Inflammatory macrophage treated with lipopolysaccharide for 4 hours (primary cell): ENCODE measurements at regions not wholly inside any gene's neighbourhood (a gene's known extent, or its start where the extent isn't known, plus 50 kb on each side); places are given as distances from the start of the nearest gene placed in this dataset.

ENCODE experiments used
- DNase-seq: peaks from one replicate; pipeline ENCODE4 v3.0.0-alpha.2; 2020

GRCh38 chr4:110271986-110272385, 73.6 kb upstream of the ELOVL6 start:
- DNase-seq = no peak

DNA sequence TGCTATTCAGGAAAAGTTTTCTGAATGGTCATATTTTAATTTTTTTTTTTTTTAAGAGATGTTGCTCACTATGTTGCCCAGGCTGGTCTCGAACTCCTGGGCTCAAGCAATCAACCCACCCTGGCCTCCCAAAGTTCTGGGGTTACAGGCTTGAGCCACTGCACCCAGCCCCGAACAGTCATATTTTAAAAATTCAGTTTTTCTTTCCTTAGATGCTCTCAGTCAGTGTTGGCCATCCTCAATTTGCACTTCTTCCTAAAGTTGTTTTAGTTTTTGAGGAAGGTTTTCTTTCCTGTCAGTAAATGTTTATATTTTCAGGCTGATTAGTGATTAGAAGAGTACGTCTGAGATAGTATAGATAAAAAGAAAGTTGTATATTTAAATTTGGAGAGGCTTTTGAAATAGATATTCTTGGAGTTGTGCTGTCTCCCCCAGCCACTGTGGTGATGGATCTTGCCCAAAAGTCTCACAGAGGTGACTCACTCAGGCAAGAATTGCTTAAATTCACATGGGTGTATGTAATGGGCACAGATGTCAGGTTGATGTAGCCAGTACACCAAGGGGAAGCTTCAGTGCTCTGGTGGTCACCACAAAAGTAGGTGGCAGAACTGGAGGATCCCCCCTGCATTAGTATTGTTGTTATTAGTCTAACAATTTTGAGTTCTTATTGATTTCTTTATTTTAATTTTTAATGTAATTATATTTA, 72.2 kb upstream of the ELOVL6 start:
- no peak for DNase-seq

- no peak for DNase-seq
Observed at GRCh38 chr4:110268790-110269189, 70.4 kb upstream of the ELOVL6 start.

DNA sequence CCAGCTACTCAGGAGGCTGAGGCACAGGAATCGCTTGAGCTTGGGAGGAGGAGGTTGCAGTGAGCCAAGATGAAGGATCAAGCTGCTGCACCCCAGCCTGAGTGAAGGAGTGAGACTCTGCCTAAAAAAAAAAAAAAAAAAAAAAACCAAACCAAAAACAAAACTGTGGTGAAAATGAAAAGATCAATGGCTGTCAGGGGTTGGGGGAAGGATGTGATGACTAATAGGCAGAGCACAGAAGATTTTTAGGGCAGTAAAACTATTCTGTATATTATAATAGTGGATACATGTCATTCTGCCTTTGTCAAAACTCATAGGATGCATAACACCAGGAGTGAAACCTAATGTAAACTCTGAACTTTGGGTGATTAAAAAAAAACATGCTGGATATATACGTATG, 69.9 kb upstream of the ELOVL6 start:
- no peak for DNase-seq

- DNase-seq = no peak
Observed at GRCh38 chr4:110266136-110266535, 67.7 kb upstream of the ELOVL6 start.

DNA sequence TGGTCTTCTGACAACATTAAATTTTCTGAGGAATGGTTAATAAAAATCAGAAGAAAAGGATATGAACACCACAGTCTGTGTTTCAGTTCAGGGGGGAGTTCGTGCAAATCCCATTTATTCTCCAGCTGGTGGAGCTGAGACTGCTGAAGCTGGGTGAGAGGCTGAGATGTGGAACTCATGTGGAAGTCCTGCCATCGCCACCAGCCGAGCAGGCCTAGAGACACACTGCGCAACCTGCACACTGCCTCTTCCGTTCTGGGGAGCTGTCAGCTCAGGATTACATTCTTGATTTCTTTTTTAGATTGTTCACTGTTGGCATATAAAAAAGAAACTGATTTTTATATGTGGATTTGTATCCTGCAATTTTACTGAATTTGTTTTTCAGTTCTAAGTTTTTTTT, 66.6 kb upstream of the ELOVL6 start:
- no peak for DNase-seq

DNA sequence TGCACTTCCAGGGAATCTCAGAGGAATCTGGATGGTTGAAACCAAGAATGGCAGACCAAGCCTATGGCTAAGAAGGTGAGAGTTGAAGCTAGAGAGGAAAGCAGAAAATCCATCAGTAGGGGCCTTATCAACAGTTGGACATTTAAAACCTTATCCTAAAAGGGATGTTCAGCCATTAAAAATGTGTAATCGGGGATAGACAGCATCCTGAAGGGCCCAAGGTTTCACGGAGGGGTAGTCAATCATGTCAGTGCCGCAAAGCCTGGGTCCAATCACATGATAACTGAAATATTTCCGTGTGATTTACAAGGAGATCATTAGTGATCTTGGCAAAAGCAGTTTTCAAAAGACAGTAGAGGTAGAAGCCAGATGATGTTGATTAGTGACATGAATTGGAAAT, 61.9 kb upstream of the ELOVL6 start:
- DNase-seq = no peak

- DNase-seq = no peak
Observed at GRCh38 chr4:110250023-110250387, 51.6 kb upstream of the ELOVL6 start.

- no peak for DNase-seq
Observed at GRCh38 chr4:110248831-110249253, 50.4 kb upstream of the ELOVL6 start.
